Glomerular endothelial cell (primary cell): ENCODE measurements at regions not wholly inside any gene's neighbourhood (a gene's known extent, or its start where the extent isn't known, plus 50 kb on each side); places are given as distances from the start of the nearest gene placed in this dataset.

Experiments used
- DNase-seq: peaks from one replicate; pipeline ENCODE4 v3.0.0-alpha.2; 2011; ENCODE audit warnings: low read depth, low spot score; ENCODE audit errors: extremely low read depth

DNA sequence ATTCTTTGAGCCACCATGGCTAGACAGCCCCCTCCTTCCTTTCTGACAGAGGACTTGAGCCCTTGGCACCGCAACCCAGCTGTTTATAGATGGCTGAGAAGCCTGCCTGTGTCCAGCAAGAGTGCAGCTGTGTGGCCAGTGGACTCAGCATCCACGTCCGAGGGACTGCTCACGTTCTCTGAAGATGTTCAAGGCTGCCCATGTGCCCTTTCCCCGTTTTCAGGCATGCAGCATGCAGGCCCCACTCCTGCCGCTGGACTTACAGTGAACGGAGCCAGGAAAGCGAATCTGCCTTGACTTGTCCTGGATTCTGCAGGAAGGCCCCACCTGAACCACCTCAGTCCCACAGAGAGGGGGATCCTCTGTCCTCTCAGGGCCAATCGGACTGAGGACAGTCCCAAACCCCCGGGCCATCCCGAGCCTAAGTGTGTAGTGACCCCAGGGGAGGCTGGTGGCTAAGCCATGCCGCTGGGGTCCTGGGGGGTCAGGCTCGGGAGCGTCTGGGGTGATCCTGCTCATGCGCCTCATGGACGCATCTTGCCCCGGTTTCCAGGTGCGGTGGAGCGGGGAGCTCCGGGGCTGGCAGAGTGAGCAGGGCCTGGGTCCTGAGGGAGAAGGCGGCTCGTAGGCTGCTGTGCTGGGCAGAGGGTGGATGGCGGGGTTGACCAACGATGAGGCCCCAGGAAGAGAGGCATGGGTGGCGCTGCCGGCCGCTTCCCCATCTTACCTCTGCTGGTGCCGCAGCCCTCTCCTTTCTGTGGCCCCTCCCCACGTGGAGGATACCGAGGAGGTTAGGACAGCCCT, 170.7 kb downstream of the CTTN start:
- no peak for DNase-seq

DNA sequence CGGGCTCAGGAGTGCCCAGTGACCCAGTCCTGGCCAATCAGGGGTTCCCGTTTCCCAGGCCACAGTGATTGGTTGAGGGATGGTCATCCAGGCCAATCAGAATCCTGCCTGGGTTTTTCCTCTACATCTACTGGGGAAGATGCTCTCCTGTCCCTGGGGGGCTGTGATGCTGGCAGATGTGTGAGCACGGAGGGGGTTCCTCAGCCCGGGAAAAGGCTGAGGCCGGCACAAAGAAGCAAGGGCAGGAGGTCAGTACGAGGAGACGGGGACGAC, 171.2 kb downstream of the CTTN start:
- DNase-seq = no peak

DNA sequence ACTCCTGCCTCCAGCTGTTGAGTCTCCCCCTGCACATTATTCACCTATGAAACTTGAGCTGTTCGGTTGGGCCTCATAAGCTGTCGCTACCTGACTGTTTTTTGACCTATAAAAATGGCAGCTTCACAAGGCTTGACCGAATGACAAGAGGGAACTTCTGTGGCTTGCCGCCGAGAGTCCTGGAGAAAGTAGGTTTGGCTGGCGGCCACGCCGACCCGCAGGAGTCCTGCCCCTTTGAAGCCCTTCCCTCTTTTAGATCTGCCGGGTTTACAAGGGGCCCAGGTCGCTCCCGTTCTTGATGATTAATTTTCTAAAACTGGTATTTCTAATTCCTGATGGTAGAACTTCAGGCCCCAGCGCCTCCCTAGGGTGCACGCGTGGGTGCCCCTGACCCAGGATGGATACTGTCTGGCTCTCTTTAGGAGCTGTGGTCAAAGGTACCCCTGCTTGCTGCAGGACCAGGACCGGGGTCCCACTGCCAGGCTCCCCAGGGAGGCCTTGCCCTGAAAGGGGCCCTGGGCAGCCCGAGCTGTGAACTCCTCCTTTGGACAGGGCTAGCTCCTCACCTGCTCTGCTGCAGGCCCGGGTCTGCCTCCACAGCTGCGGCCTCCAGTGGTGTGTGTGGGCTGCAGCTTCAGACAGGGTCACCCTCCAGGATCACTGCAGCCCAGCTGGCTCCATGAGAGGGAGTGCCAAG, 171.8 kb downstream of the CTTN start:
- no peak for DNase-seq

- DNase-seq = no peak
These were observed 172.5 kb downstream of the CTTN start for GRCh38 chr11:70570693-70571395.

- no peak for DNase-seq
These were observed 174.6 kb downstream of the CTTN start for GRCh38 chr11:70572974-70573260.

DNA sequence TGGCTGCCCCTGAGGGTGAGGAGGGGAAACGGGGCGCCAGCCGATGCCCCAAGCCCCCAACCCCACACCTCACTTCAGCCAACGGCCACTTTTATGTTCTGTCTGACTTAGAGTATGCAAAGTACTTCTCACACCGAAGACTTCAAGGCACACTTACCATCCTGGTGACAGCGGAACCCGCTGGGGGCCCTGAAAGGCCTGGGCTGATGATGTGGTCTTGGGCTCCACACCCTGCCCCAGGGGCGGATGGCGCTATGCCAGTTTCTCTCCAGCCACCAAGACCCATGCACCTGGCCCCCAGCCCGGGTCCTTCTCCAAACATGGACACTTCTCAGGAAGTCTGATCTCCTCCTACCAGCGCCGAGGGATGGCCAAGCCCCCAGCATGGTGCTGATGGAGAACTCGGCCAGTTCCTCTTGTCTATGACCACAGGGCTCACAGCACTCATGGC, 175.4 kb downstream of the CTTN start:
- no peak for DNase-seq

DNA sequence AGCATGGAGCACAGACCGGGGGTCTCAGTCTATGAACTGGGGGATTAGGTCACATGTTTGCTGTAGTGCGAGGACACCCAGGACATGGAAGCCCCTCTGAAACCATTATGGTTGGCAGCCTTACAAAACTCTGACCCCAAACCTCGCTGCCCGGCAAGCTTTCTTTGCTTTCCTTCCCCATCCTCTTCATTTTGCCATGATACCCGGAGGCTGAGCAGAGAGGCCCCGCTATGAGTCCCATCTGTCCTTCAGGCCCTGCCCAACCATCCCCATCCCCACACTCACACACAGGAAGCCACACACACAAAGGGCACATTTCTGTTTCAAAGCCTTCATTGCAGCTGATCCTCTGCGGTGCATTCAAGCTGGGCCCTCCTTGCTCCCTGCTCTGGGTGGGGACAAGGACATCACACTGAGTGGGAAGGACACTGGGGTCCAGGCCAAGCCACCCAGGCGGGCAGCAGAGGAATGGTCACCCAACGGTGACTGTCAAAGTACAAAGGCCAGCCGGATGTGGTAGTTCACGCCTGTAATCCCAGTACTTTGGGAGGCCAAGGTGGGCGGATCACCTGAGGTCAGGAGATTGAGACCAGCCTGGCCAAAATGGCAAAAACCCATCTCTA, 176.5 kb downstream of the CTTN start:
- no peak for DNase-seq

- no peak for DNase-seq
These were observed 177.2 kb downstream of the CTTN start for GRCh38 chr11:70575396-70576060.

GRCh38 chr11:70577258-70577603, 178.9 kb downstream of the CTTN start:
- no peak for DNase-seq

- DNase-seq = no peak
These were observed 179.6 kb downstream of the CTTN start for GRCh38 chr11:70577948-70578347.

DNA sequence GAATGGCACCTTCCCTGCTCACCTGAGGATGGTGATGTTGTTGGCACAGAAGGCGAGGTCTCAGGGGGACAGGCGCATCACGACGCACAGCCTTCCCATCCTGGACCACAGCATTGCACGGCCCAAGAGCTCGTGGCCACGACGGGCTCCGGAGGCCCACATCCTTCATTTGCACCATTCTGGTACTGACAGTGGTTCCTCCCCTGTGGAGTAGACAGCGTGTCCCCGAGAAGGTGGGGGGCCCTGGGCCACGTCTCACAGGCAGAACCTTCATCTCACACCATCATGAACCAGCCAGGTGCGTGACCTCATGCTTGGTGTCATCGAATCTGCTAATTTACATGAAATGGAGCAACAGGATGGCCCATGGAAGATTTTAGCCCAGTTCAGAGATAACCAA, 180.0 kb downstream of the CTTN start:
- no peak for DNase-seq

DNA sequence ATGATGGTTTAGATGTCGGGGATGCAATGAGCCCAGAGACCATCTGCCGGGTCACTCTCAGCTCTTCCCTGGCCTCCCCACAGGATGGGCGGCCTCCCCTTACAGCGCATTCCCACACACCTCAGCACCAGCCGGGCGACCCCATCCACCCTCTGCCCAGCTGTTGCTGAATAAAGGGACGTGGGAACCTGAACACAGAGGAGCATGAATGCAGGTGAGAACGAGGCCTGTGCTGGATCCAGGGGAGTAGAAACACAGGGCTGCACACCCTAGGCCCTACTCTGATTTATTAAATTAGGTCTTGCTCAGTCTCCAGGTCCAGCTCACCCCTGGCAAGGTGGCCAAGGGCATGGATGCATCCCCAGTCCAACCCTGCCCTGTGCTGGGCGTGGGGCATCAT, 180.5 kb downstream of the CTTN start:
- DNase-seq = no peak

DNA sequence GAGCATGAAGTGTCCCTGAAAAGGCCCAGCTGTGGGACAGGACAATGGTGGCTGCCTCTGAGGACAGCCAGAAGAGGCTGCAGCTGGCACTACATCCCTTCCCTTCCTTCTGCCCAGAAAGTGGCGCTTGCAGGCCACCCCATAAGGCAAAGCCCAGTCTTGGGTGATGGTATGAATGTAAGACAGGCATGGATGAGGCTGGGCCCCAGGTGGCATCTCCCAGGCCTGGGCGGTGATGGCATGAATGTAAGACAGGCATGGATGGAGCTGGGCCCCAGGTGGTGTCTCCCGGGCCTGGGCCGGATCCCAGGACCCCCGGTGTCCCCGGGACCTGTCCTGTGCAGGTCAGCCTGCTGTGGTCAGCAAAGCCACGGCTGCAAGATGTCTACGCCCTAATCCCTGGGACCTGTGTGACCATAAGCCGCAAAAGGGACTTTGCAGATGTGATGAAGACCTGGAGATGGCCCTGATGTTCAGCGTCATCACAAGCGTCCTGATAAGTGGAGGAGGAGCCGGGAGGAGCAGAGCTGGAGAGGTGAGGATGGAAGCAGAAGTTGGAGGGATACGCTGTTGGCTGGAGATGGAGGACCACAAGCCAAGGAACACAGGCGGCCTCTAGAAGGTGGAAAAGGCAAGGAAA, 181.1 kb downstream of the CTTN start:
- no peak for DNase-seq

- DNase-seq = no peak
These were observed 181.9 kb downstream of the CTTN start for GRCh38 chr11:70580036-70580805.

DNA sequence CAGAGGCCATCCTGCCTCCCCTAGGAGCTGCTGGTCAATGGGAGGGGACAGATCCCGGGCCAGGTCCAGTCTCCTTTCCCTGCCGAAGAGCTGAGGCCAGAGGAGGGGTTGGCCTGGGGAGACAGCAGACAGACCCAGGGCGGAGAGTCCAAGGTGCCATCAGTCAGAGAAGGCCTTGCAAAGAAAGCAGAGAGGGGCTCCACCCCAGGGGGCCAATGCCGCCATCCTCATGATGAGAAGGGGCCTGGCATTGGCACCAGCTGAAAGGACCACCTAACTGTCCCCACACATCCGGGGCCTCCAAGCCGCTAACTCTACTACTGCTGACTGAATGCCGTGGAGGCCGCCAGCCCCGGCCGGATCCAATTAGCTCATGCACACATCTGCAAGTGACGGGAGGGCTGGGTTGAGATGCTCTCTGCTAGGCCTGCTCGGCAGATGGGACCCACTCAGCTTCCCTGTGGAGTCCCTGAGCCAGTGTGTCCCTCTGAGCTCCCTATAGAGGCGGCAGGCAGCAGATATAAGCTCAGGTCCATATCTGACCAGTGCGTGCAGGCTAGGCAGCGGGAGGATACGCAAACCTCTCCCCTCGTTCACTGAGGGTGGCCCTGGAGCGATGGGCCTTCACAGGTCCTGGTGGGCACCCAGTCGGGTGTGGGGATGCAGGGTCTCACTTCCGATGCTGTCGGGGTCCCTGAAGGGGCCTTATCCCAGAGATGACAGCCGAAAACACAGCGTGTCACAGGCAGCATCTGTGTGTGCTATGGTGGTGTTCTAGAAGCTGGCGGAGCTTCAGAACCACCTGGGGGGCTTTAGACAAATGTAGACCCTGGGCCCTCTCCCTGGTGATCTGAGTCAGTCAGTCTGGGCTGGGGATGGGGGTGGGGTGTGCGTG, 183.9 kb downstream of the CTTN start:
- no peak for DNase-seq

DNA sequence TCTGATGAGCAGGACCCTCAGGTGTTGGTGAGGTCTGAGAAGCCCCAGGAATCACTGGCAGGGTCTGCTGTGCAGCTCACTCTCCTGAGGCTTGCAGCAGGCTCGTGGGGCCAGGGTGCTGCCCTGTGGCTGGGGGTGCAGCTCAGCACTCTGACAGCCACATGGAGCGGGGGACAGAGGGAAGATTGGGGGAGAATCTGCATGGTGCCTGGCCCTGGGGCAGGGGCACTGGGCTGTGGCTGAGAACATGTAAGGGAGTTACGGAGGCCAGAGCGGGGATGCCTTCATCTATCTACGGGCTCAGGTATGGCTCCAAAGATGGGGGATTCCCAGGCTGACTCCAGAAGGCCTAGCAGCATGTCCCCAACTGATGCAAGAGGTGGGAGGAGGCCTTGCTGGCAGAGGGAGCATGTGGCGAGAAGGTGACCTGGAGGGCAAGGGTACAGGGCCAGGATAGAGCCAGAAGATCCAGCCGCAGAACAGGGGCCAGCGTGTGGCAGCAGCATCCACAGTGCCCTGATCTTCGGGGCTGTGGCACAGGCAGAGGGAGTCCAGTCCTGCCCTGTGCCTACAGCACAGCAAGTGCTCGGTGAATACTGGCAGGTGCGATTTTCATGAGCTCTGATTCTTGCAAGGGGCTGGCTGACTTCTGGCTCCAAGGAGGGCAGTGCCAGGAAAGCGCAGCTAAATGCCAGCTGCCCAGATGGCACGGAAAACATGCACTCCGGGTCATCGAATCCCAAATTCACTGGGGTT, 184.7 kb downstream of the CTTN start:
- no peak for DNase-seq

GRCh38 chr11:70583781-70584218, 185.5 kb downstream of the CTTN start:
- DNase-seq = no peak

DNA sequence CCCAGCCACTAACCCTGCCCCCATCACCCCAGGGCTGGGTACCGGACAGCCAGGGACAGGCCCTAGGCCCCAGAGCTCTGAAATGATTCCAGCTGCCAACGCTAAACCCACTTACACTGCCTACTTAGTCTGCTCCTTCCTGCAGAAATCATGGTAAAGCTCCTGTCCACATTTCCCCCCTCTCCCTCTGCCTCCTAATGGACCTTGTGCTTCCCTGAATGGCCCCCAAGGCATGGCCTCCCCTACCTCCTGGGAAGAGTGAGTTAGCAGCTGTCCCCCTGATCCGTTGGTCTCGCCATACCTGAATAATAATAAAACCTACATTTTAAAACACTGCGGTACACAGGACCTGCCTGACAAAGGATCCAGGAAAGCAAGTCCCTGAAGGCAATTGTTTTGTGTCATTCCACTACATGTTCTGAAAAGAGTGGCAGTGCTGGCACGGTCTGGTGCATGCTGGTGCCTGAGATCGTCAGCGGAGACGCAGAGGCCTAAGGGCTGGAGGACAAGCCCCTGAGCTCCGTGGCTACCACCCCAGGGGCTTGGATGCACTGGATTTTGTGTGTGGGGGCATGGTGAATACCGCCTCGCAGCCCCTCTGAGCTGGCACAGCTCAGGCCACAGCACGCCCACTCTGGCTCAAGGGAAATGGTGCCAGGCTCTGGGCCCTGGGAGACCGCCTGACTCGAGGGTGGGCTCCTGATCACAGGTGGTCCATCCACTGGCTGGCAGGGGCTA, 186.3 kb downstream of the CTTN start:
- no peak for DNase-seq
